AML-193 (cell line): ENCODE measurements at regions not wholly inside any gene's neighbourhood (a gene's known extent, or its start where the extent isn't known, plus 50 kb on each side); places are given as distances from the start of the nearest gene placed in this dataset.

Source experiments
- DNase-seq, 2 experiments: peaks; one replicate each; lab custom pipeline; 2025; lab: John Stamatoyannopoulos, UW

DNA sequence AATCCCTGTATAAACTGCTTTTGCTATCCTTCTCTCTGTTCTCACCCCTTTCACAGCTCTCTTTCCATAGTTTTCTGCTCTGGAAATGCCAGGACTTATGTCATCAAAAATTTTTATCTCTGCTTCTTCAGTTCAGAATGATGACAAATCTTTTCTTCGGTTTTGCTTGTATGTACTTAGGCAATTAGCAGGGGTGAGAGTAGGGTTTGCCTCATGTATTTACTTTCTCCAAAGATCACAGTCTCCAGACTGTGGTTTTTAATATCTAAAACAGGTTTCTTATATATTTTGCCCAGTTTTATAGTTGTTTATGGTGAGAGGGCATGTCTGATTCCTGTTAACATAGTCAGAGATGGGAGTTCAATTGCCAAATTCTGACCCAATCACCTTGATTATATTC lies 235.4 kb upstream of the LYPLAL1 start:
- no peak for DNase-seq

DNA sequence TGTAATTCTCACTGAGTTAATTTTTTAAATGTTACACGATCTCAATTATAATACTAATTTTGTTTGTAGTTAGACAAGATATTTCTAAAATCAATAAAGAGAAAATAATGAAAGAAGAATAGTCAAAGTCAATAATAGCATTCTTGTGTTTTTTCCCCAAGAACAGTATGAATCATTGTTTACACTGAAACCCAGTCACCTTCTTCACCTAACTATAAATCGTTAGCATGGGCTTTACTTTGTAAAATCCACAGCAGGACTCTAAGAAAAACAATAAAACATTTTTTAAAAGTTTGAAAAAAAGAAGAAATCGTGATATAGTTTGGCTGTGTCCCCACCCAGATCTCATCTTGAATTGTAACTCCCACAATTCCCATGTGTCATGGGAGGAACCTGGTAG lies 234.6 kb upstream of the LYPLAL1 start:
- no peak for DNase-seq

DNA sequence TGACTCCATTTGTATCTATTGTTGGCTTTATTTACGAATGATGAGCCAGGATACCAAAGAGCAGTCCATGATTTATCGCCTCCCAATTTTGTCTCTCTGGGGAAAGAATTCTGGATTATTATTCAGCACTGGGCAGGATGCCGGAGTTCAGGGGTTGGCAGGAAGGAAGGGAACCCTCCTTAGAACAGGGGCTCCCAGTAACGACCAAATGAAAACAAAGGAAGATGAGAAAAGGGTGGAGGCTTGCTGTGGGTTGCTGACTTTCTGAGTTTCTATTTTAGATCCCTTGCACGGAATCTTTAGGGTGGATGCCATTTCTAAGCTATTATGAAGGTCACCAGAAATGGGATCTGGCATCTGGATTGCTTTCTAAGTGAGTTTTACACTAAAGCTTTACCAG lies 231.2 kb upstream of the LYPLAL1 start:
- no peak for DNase-seq

DNA sequence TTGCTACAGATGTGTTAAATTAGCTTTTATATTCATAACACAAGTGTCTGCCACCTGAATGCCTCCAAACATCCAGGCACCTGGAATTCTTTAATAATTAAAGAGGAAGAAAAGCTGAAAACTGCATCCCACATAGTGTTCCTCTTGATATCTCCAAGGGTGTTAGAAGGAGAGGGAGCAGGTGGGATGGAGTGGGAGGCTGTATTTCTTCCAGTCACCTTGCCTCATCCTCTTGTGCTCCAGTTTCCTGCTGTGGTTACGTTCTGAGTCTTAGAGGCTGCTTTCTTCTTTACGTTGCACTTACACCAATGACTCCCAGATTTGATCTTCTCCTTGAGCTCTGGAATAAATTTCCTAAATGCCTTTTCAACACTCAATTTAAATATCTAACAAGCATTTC lies 230.3 kb upstream of the LYPLAL1 start:
- no peak for DNase-seq

DNA sequence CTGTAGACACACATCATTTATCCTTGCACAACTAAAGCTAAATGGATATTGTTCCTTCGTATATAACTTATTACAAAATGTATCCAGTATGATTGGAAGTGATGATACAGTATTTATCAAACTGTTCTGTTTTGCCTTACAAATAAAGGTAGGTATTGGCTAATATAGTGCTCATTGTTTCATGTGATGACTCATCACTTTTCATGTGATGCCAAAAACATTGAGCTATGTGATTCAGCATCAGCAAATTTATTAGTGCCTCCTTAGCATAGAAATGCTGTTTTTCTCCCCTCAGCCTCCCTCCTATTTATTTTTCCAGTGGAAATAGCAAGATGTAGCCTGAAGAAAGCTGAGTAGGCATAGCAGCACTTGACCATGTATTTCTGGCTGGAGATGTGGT lies 228.6 kb upstream of the LYPLAL1 start:
- DNase-seq: no peak

DNA sequence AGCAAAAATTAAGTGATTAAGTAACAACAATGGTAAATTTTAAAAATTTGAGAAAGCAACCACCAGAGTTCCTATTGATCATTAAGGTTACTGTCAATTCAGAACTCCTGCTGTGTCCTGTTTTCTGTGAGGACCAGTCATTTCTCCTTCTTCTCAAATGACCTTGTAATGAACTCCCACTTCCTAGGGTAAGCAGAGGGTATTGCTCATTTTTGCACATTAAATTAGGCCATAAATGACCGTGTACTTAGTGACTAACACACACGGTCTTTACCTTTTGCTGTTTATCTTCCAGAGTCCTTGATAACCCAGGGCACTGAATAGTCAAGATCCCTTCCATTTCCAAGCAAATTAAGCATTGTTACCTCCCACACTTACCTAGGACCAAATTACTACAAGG lies 227.5 kb upstream of the LYPLAL1 start:
- DNase-seq: no peak

DNA sequence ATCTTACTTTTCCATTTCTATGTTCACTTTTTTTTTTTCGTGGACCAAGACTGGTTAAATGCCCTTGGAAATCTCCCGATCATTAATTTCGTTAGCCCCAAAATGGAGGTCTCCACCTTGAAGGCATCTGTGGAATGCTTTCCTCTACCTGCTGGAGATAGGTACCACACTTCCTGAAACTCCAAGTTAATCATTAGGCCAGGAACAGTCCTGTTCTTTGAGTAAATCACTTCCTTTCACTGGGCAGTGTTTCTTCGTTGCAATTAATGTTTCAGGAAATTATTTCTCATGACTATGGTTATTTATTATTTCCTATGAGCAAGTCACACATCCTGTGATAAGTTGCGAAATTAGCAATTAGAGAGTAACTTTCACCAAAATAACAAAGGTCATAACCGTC lies 225.2 kb upstream of the LYPLAL1 start:
- DNase-seq: no peak

DNA sequence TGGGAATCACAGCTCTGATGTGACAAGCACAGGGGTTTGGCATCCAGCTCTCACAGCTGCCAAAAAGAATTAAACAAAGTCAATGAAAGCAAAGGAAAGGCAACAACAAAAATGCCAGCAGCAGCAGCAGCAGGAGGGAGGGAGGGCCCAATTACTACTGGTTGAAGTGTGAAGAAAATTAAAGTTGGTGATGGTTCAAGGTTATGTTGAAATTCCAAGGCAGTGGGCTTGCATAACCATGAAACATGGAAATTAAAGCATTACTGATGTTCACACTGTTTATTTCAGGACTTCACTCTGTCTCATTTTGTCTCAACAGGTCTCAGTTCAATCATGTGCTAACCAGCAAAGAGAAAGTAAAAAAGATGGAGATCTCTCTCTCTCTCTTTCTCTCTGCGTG lies 220.3 kb upstream of the LYPLAL1 start:
- no peak for DNase-seq

DNA sequence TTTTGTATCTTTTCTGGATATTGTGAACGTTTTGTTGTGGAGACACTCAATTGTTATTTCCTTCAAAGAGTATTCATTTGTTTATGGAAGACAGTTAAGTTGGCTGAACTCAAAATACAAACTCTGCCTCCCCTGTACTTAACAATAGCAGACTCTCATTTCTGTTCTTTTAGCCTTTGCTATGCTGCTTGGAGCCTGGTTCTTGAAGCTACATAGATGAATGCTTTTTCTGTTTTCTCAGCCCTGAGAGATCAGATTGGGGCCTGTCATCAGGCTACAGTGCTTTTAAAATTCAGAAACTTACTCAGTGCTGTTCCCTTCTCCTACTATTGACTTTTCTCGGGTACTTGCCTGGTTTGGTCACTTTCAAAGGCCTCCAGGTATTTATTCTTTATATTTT lies 215.7 kb upstream of the LYPLAL1 start:
- DNase-seq: no peak

DNA sequence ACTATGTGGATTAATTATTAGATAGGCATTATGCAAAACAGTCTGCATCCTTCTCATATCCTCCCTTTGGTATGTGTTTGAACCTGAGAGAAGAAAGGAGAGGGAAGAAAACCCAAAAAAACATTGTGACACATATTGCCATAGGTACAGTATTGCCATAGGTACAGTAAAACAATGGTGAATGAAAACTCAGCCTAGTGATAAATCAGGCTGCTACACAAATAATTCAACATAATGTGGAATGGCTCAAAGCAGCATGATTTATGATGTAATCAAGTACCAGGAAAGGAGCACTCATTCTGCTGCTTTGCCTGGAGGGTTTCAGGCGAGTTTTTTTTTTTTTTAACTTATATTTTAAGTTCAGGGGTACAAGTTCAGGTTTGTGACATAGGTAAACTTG lies 213.9 kb upstream of the LYPLAL1 start:
- DNase-seq: no peak

DNA sequence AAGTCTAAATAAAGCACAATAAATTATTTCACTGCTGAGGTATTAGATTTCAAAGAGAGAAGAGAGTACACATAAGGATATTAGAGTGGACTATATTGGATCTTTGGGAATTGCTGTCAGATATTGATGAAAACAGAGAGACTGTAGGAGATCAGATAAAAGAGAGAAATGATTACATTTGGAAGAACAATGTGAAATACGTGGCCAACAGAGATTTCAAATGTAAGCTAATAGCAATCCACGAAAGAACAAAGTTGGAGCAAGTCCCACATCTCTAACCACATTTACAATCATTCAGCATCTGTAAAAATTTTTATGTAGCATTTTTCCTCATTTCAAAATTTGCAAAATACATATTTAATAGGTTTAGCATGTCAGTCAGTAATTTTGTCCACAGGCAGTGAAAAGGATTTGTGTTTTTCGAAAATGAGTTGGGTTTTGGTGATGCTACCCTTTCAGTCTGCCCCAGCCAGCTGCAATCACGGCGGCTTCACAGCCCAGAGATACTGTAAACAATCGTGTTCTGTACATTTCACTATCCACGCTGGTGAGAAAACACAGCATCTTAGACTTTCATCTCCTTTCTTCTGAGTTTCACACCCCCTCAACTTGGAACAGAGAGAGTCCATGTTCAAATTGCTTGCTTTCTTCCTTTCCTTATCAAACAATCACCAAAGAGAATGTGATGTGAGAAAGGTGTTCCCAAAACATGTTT lies 209.1 kb upstream of the LYPLAL1 start:
- no peak for DNase-seq

DNA sequence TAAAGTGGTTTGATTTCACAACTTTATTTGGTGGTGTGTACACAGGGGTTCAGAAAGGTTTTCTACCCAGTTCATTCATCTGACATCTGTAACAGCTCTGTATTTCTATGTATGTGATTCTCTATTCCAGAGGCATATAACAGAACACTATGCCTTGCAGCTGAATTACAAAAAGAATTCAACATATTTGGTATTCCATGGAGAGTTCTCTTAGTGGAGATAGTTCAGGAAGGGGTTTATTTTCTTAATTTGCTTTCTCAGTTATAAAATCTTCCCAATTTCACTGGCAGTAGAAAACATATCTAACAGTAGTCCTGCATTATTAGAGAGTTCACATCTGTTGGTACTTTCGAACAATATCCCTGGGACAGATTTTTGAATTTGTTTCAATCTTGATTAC lies 207.9 kb upstream of the LYPLAL1 start:
- no peak for DNase-seq

DNA sequence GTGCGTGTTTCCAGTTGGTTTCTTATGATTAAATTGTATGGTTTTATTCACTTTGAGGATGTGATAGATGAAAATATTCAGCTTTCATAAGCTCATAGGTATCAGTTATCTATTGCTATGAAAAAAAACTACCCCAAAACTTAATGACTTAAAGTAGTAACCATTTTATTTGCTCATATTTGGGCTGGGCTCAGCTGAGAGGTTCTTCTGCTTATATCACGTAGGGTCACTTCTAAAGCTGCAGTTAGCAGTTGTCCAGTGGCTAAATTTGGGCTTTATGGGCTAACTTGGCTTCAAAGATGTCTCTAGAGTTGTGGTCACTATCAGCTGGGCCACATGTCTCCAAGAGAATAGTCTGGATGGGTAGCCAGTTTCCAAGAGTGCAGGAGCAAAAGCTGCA lies 206.4 kb upstream of the LYPLAL1 start:
- no peak for DNase-seq

DNA sequence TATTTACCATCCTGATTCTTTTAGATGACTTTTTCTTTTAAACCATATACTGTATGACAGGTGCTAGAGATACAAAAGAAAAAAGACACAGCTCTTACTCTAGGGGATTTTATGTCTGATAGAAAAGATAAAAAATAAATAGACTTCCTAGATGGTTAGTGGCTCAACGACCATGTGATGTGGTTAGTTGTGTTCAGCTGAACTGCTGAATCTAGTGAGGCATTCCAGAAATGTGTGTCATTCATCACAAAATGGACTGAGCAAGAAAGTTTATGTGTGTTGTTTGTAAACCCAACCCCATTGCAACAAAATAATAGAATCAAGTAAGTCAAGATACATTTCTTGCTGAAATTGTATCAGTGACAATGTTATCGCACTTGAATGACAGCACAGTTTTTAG lies 205.8 kb upstream of the LYPLAL1 start:
- no peak for DNase-seq

DNA sequence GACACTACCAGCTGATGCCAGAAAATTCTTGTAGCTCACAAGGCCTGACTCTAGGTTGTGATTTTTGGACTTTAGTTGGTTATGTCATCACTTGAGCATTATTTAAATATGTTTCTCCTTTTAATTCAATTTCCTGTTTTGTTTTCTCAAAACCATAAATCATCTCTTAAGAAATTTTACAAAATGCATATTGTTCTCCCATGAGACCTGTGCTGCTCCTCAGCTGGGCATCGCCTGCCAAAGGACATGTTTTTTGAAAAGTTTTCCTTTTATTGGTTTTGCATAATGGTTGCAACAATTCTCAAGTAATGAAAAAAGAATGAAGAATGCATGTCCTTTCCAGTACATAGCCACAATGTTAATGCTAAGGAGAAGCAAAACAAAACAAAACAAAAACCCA lies 204.7 kb upstream of the LYPLAL1 start:
- no peak for DNase-seq

DNA sequence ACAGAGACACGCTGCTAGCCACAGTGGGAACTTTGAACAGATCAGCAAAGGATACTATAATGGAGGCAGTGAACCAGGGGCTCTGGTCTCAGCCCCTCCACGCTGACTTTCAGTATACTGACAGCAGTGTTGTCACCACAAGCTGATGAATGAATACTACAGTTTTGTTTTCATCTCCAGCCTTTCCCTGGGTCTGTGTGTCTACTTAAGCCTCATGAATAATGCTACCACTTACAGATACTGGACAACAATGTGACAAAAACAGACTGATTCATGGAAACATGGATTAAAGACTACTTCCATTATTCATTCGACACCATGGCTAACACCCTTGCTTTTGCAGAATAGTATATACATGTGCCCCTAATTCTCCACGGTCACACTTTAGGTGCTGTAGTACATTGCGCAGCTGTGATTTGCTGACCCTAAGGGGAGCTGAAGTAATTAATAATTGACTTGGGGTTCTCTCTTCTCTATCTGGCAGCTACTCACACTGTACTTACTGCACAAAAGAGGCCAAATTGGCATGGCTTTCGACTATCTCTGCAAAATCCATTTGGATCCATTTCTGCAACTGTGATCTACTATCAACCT lies 203.2 kb upstream of the LYPLAL1 start:
- DNase-seq: no peak

DNA sequence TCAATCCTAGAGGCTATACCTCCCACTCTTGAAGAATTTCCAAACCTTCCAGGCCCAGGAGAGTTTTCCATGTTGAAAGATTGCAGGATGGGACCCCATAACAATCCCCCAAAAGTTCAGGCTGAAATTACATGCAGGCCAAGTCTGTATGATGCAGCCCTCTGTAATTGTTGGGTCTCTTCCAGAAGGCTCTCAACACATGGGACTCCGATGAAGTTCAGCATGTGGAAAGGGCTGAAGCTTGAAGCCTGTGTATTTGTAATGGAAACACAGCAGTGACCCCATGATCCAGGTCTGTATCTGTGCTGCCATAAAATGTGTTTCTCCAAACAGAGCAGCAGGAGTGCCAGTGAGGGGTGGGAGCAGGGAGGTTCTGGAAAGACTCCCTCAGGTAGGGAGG lies 202.5 kb upstream of the LYPLAL1 start:
- no peak for DNase-seq

DNA sequence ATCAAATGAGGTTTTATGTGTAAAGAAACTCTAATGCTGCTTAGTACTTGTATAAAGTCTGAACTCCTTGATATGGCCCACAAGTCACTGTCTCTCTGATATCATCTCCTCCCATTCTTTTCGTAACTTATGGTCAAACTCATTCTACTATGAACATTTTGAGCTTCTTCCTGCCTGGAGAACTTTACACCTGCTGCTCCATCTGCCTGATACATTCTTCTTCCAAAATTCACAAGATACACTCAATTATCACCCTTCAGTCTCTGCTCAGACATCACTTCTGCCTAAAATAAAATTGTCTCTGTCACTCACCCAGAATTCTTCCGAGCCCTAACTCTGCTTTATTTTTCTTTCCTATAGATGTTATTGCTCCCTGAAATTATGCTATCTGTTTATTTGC lies 192.8 kb upstream of the LYPLAL1 start:
- no peak for DNase-seq

DNA sequence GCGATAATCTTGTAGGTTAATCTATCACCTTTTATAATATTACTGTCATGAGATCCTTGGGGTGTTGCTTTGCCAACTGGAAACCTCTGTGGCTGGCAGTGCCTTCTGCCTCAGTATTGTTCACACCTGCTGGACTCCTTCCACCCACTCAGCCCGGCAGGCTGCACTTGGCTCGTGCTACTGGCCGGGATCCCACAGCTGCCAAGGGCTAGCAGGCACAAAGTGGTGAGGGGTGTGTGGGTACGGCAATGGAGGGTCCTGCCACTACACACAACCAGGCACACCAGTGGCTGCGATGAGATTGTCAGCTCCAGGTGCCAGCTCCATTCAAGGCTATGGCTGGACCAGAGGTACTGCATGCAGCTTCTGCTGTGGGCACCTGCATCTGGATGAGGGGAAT lies 191.2 kb upstream of the LYPLAL1 start:
- DNase-seq: no peak

DNA sequence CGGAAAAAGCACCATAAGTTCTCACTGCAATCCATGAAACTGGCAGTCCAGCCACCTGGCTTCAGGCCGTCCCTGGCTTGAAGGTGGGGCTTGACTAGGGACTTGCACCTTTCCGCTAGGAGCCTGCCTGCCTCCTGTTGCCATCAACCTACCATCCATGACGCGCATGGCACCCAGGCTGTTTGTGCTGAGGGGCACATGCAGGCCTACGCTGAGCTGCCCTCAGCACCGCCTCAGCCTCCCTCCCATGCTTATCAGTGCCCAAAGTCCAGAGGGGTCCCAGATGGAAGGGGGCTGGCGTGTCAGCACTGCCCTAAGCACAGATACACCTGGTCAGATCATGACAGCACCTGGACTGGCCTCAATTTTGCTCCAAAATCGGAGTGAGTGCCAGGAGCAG lies 190.2 kb upstream of the LYPLAL1 start:
- DNase-seq: no peak

DNA sequence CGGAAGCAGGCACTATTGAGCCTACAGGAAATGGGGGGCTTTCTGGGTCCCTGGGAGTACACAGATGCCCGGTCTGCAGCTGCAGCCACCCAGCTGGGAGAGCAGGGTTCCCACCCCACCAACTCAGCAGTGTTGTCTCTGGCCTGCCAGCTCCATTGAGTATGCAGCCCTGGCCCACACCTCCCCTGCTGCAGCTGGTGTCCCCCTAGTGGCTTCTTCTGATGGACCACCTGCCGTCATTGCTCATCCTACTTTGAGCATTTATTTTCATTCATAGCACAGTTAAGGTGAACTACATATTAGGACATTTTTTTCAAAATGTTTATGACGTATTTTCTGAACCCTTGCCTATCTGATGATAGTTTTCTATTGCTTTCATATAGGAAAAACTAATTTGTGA lies 189.8 kb upstream of the LYPLAL1 start:
- no peak for DNase-seq

DNA sequence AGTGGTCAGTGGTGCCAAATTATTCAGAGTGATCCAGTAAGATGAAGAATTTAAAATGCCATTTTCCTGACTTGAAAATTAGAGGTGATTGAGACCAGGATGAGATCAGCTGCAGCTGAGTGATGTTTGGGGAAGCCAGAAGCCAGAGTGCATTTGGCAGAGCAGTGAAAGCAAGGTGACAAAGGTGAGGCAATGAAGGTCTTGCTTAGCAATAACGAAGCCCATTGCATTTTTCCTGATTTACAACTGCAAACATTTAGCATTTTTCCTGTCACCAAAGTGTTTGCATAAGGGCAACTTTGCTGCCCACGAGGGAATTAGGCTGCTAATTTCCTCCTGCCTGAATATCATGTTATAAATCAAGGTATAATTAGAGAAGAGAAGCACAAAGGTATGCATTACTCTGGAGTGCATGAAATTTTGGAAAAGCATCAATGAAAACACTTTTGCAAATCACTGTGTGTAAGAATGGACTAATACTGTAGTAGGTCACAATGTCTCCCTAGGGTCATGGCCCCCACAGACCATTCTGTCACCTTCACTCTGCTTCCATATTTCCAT lies 188.2 kb upstream of the LYPLAL1 start:
- no peak for DNase-seq

DNA sequence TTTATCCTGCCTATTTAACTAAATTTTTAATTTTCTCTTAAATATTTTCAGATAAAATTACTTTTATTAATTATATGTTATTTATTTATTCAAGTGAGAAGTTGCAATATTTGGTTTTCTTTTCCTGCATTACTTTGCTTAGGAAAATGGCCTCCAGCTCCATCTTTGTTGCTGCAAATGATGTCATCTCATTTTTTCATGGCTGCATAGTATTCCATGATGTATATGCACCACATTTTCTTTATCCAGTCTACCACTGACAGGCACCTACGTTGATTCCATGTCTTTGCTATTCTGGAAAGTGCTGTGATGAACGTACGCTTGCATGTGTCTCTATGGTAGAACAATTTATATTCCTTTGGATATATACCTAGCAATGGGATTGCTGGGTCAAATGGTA lies 186.9 kb upstream of the LYPLAL1 start:
- no peak for DNase-seq

DNA sequence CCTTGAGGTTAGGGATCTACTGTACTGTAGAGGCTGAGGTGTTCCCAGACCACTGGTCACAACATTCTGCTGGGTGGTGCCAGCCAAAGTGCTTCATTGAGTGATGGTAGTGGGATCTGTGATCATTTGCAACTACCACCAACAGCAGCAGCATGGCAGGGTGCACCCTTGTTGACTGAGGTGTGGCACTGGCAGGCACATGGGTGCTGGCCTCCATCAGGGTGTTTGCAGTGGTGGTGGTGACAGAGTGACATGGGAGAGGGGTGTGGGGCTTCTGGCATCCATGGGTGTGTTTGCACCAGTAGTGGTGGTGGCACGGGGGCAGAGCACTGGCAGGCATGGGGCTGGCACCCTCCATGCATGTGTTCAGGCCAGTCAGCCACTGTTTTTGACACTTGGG lies 183.7 kb upstream of the LYPLAL1 start:
- DNase-seq: no peak
